ENCODE measurements at regions not wholly inside any gene's neighbourhood (a gene's known extent, or its start where the extent isn't known, plus 50 kb on each side); places are given as distances from the start of the nearest gene placed in this dataset.

DNA sequence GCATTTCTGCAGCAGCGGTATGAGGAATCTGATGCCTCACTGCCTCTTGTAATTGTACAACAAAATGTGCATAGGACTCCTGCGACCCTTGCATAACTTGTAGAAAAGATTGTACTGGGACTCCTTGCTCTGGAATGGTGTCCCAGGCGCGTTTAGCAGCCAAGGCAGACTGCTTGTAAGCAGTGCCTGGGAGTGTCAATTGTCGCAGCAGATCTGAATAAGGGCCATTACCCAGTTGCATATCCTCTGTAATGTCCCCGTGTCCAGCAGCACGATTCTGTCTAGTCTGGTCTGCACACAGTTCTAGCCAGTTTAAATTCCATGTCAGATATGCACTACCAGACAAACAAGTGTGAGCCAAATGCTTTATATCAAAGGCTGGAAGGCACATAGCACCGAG lies 70.7 kb upstream of the BTN3A2 start:
- TF ChIP-seq, protein P1, sequence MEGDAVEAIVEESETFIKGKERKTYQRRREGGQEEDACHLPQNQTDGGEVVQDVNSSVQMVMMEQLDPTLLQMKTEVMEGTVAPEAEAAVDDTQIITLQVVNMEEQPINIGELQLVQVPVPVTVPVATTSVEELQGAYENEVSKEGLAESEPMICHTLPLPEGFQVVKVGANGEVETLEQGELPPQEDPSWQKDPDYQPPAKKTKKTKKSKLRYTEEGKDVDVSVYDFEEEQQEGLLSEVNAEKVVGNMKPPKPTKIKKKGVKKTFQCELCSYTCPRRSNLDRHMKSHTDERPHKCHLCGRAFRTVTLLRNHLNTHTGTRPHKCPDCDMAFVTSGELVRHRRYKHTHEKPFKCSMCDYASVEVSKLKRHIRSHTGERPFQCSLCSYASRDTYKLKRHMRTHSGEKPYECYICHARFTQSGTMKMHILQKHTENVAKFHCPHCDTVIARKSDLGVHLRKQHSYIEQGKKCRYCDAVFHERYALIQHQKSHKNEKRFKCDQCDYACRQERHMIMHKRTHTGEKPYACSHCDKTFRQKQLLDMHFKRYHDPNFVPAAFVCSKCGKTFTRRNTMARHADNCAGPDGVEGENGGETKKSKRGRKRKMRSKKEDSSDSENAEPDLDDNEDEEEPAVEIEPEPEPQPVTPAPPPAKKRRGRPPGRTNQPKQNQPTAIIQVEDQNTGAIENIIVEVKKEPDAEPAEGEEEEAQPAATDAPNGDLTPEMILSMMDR (IDR thresholded peaks at IDR 0.05; ENCODE audit: low read depth, low read length, poor library complexity, severe bottlenecking): no peak
- TF ChIP-seq EZH2phosphoT487 (IDR thresholded peaks at IDR 0.05; ENCODE audit: borderline replicate concordance, low read length): no peak
